ENCODE measurements at regions not wholly inside any gene's neighbourhood (a gene's known extent, or its start where the extent isn't known, plus 50 kb on each side); places are given as distances from the start of the nearest gene placed in this dataset.

- no peak for TF ChIP-seq EZH2 (IDR thresholded peaks at IDR 0.05; ENCODE audit: low read depth, unreplicated experiment)
- TF ChIP-seq, protein P1, sequence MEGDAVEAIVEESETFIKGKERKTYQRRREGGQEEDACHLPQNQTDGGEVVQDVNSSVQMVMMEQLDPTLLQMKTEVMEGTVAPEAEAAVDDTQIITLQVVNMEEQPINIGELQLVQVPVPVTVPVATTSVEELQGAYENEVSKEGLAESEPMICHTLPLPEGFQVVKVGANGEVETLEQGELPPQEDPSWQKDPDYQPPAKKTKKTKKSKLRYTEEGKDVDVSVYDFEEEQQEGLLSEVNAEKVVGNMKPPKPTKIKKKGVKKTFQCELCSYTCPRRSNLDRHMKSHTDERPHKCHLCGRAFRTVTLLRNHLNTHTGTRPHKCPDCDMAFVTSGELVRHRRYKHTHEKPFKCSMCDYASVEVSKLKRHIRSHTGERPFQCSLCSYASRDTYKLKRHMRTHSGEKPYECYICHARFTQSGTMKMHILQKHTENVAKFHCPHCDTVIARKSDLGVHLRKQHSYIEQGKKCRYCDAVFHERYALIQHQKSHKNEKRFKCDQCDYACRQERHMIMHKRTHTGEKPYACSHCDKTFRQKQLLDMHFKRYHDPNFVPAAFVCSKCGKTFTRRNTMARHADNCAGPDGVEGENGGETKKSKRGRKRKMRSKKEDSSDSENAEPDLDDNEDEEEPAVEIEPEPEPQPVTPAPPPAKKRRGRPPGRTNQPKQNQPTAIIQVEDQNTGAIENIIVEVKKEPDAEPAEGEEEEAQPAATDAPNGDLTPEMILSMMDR (conservative IDR thresholded peaks at IDR 0.05; ENCODE audit: low read depth in 2 of 2): no peak
- TF ChIP-seq POLR2AphosphoS5 (IDR thresholded peaks at IDR 0.05; ENCODE audit: low read depth): no peak
- no peak for TF ChIP-seq ZNF331 (CRISPR knock-in tag; IDR thresholded peaks at IDR 0.05; ENCODE audit: low read depth)
- TF ChIP-seq, protein P2, sequence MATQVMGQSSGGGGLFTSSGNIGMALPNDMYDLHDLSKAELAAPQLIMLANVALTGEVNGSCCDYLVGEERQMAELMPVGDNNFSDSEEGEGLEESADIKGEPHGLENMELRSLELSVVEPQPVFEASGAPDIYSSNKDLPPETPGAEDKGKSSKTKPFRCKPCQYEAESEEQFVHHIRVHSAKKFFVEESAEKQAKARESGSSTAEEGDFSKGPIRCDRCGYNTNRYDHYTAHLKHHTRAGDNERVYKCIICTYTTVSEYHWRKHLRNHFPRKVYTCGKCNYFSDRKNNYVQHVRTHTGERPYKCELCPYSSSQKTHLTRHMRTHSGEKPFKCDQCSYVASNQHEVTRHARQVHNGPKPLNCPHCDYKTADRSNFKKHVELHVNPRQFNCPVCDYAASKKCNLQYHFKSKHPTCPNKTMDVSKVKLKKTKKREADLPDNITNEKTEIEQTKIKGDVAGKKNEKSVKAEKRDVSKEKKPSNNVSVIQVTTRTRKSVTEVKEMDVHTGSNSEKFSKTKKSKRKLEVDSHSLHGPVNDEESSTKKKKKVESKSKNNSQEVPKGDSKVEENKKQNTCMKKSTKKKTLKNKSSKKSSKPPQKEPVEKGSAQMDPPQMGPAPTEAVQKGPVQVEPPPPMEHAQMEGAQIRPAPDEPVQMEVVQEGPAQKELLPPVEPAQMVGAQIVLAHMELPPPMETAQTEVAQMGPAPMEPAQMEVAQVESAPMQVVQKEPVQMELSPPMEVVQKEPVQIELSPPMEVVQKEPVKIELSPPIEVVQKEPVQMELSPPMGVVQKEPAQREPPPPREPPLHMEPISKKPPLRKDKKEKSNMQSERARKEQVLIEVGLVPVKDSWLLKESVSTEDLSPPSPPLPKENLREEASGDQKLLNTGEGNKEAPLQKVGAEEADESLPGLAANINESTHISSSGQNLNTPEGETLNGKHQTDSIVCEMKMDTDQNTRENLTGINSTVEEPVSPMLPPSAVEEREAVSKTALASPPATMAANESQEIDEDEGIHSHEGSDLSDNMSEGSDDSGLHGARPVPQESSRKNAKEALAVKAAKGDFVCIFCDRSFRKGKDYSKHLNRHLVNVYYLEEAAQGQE (IDR thresholded peaks at IDR 0.05; ENCODE audit: unreplicated experiment): no peak
- TF ChIP-seq STAT1 (IDR thresholded peaks at IDR 0.05; ENCODE audit: unreplicated experiment): no peak
- no peak for TF ChIP-seq EZH2phosphoT487 (IDR thresholded peaks at IDR 0.05; ENCODE audit: unreplicated experiment)
- TF ChIP-seq NANOG (IDR thresholded peaks at IDR 0.05; ENCODE audit: borderline replicate concordance): no peak
- no peak for TF ChIP-seq JUNB (IDR thresholded peaks at IDR 0.05; ENCODE audit: unreplicated experiment)
These were observed 106.8 kb upstream of the FBN2 start for GRCh38 chr5:128644863-128645262.

All from GM23338 (cell line).